NCI-H524 (cell line): ENCODE measurements at regions not wholly inside any gene's neighbourhood (a gene's known extent, or its start where the extent isn't known, plus 50 kb on each side); places are given as distances from the start of the nearest gene placed in this dataset.
"Not testable (repeated sequence)": the region's sequence is repeated elsewhere in the genome, so short reads cannot be mapped to it uniquely, and the experiment has no call there.

Experiments used
- DNase-seq, 2 experiments: peaks; one replicate each; lab custom pipeline; 2025; lab: John Stamatoyannopoulos, UW

GRCh38 chr22:49349181-49349835 is 478.4 kb downstream of the BRD1 start:
- DNase-seq = no peak

DNA sequence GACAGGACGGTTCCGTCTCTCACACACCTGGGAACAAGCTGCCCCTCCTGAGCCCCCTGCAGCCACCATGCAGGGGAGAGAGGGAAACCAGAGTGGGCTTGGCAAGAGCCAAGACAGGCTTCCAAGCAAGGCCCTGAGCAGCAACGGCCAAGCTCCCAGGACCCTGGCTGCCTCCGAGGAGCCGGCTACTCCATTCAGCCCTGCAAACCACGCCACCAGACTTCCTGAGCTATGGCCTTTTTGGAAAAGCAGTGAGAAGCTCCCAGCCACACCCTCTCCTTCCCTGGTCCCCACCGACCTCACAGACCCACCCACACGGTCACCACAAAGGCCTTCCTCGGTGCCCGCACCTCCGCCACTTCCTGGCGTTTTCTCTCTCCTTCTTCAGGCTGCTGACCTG is 479.0 kb downstream of the BRD1 start:
- no peak for DNase-seq

- no peak for DNase-seq
Measured at GRCh38 chr22:49347376-49347775, 480.3 kb downstream of the BRD1 start.

- no peak for DNase-seq
Measured at GRCh38 chr22:49345896-49346295, 481.8 kb downstream of the BRD1 start.

DNA sequence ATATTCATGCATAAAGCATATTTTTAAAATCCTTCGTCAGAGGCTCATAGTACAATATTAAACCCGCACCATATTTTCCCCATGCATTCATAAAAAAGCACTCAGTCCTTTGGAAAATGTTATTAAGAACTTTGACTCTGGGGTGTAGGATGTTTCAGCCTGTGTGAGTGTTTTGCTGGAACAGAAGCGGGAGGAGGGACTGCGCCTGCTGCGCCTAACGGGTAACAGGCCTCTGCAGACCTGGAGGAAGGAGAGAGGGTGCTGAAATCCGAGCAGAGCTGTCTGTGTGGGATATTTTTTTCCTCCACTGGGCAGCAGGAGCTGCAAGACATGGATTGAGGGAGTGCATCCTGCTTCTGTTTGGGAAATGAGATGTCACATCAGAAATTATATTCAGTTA is 483.0 kb downstream of the BRD1 start:
- DNase-seq = peak in 1 of 2 experiments; percentile 17

DNA sequence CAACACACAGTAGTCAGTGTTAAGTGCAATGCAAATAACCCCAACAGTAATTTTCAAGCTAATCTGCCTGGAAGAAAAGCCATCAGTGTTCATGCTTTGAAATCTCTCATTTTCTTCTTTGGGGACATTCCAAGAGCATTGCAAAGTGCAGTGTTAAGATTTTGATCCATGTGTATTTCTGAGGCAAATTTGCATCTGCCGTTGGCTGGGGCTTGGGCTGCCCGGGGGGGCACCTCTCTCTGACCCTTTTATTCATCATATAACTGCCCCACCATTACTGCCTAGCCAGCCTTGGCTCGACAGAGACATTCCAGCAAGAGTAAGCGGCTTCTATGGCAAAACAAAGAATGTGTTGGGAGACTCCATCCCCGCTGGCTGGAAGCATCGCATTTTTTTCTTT is 483.5 kb downstream of the BRD1 start:
- no peak for DNase-seq

- DNase-seq = no peak
Measured at GRCh38 chr22:49340406-49340805, 487.3 kb downstream of the BRD1 start.

- DNase-seq = not testable (repeated sequence)
Measured at GRCh38 chr22:49336483-49336882, 491.2 kb downstream of the BRD1 start.

GRCh38 chr22:49334976-49335375 is 492.7 kb downstream of the BRD1 start:
- DNase-seq = no peak

DNA sequence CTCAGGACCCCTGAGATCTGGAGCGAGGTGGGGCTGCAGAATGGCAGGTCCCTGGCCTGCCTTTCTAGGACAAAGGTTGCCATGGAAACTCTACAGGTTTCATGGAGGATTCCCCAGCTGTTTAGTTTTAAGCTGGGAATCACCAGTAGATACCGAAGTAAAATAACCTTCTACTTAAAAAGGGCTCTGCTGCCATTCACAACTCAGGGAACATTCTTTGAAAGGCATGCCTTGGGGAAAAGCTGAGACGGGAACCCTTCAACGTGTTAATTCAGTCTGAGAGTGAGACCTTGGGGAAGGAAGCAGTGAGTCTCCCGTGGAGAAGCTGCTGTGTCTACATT is 493.3 kb downstream of the BRD1 start:
- peak in 1 of 2 experiments; percentile 51 for DNase-seq

- DNase-seq = no peak
Measured at GRCh38 chr22:49333206-49333605, 494.5 kb downstream of the BRD1 start.

DNA sequence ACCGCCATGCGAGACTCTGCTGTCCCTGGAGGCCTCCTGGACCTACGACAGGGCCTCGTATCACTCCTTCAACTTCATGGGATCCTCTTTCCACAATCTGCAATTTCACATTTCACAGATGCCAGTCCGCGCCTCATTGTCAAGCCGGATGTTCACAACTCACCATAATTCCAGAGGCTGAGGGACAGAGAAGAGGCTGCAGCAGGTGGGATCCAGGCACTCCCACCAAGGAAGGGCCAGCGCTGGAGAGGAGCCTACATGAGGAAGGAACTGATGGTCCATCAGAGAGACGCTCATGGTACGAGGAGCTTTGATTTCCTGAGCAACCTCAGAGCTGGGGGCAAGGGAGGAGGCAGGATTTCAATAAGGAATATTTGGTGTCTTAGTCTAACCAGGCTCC is 495.0 kb downstream of the BRD1 start:
- DNase-seq = no peak

DNA sequence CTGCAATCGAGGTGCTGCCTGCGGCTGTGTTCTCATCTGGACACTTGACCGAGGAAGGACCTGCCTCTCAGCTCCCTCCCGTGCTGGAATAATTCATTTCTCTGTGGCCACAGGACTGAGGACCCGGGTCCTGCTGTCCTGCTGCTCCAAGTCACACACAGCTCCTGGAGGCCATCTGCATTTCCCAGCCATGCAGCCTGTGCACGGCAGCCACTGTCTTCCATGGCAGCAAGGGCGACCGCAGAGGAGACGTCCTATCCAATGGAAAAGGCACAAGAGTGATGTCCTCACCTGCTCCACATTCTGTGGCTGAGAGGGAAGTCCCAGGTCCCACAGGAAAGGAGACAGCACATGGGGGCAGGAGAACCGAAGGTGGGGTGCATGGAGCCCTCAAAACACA is 495.8 kb downstream of the BRD1 start:
- DNase-seq = no peak

- DNase-seq = no peak
Measured at GRCh38 chr22:49331223-49331815, 496.4 kb downstream of the BRD1 start.

DNA sequence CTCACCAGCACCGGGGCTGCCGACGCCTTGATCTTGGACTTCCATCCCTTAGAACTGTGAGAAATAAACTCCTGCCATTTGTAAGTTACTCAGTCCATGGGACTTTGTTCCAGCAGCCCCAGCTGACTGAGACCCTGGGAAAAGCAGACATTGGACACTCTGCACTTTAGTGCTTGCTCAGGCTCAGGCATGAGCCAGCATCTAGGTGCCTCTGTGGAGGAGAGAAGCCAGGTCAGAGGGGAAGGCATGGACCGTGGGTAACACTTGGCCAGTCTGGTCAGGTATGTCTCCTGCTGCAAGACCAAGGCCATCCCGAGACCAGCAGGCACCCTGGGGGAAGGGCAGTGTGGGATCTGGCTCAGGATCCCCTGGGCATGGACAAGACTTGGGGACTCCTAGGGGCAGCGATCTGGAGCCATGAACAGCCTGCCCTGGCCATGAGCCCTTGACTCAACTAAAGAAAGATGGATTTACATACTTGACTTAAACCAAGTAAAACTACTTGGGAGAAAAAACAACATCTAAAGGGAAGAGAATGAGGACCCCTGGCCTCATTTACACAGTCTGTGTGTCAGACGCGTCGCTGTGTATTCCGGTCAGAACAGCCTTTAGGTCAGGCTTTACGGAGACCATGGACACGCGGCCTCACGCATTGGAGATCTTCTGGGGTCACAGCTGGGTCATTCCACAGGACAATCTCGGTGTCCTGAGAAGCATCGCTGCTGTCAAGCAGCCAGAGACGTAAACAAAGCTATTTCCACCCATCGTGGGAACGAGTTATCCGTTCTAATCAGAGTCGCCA is 497.1 kb downstream of the BRD1 start:
- no peak for DNase-seq

- DNase-seq = no peak
Measured at GRCh38 chr22:49329636-49330035, 498.0 kb downstream of the BRD1 start.

DNA sequence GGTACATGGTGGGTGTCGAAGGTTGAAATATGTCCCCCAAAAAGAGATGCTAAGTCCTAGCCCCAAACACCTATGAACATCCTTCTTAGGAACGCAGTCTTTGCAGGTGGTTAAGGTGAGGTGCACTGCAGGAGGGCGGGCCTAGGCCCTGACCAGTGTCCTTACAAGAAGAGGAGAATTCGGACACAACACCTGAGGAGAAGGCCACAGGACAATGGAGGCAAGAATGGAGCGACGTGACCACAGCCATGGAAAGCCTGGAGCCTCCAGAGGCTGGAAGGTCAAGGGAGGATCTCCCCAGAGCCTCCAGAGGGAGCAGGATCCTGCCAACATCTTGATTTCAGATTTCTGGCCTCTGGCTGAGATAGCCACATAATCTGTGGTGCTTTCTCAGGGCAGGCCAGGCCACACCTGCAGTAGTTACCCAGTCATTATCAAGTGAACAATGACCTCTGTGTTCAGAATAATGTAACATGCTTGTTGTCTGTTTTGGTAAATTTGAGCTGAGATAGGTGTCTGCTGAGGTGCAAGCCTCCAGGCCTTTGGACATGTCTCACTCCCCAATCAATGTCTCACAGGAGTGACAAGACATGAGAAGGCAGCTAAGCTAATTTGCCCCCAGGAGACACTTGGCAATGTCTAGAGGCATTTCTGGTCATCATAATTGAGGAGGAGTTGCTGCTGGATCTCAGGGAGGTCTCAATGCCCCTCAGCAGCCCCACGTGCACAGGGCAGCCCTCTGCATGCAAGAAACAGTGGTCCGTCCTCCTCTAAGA is 498.9 kb downstream of the BRD1 start:
- no peak for DNase-seq

GRCh38 chr22:49328118-49328475 is 499.6 kb downstream of the BRD1 start:
- DNase-seq = no peak

- no peak for DNase-seq
Measured at GRCh38 chr22:49327411-49328117, 500.1 kb downstream of the BRD1 start.

DNA sequence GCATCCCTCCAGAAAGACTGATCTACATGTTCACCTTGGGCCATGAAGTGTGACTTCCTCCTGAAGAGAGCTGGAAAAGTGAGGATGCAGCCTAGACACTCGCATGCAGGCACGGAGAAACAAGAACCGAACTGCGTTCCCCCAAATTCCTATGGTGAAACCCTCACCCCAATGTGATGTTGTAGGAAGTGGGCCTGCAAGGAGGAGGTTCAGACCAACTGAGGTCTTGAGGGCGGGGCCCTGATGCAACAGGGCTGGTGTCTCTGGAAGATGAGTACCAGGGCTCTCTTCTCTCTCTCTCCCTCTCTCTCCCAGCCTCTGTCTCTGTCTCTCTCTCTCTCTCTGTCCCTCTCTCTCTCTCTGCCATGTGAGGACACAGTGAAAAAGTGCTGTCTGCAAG is 501.1 kb downstream of the BRD1 start:
- DNase-seq = no peak

- DNase-seq = no peak
Measured at GRCh38 chr22:49325531-49326395, 501.9 kb downstream of the BRD1 start.
